H9 (cell line): ENCODE measurements at regions not wholly inside any gene's neighbourhood (a gene's known extent, or its start where the extent isn't known, plus 50 kb on each side); places are given as distances from the start of the nearest gene placed in this dataset.

Experiments used
- DNase-seq: peaks from one replicate; pipeline ENCODE4 v3.0.0-alpha.2; 2017
- H2AFZ ChIP-seq: one replicate; pipeline ENCODE4 v1.6.1; 2013; ENCODE audit warnings: mild to moderate bottlenecking, low read length, control low read depth, moderate library complexity
- H2AK5ac ChIP-seq: 2 replicates; pipeline ENCODE4 v1.6.1; 2013; ENCODE audit warnings: low read length, control low read depth, mixed read lengths; ENCODE audit not compliant: insufficient read length
- H2BK120ac ChIP-seq: one replicate; pipeline ENCODE4 v1.6.1; 2013; ENCODE audit warnings: low read depth, mild to moderate bottlenecking, low read length, control low read depth, inconsistent platforms; ENCODE audit not compliant: poor library complexity, severe bottlenecking
- H2BK12ac ChIP-seq: 2 replicates; pipeline ENCODE4 v1.6.1; 2013; ENCODE audit warnings: low read length, control low read depth, mixed read lengths, low read depth; ENCODE audit not compliant: insufficient read length
- H2BK15ac ChIP-seq: 2 replicates; pipeline ENCODE4 v1.6.1; 2013; ENCODE audit warnings: low read depth, low read length, control low read depth
- H2BK20ac ChIP-seq: one replicate; pipeline ENCODE4 v1.6.1; 2013; ENCODE audit warnings: low read depth, mild to moderate bottlenecking, low read length, control low read depth, inconsistent platforms; ENCODE audit not compliant: poor library complexity, severe bottlenecking
- H2BK5ac ChIP-seq: 2 replicates; pipeline ENCODE4 v1.6.1; 2013; ENCODE audit warnings: low read length, control low read depth, mixed read lengths; ENCODE audit not compliant: insufficient read length
- H3K14ac ChIP-seq: 2 replicates; pipeline ENCODE4 v1.6.1; 2013; ENCODE audit warnings: low read length, control low read depth; ENCODE audit not compliant: insufficient read depth
- H3K18ac ChIP-seq: 2 replicates; pipeline ENCODE4 v1.6.1; 2013; ENCODE audit warnings: low read depth, mild to moderate bottlenecking, mixed read lengths, low read length, control low read depth; ENCODE audit not compliant: insufficient read length
- H3K23ac ChIP-seq: 2 replicates; pipeline ENCODE4 v1.6.1; 2013; ENCODE audit warnings: low read length, control low read depth, mixed read lengths, low read depth; ENCODE audit not compliant: insufficient read length
- H3K23me2 ChIP-seq: 2 replicates; pipeline ENCODE4 v1.6.1; 2013; ENCODE audit warnings: low read depth, mild to moderate bottlenecking, mixed read lengths, low read length, control low read depth; ENCODE audit not compliant: insufficient read length, poor library complexity, severe bottlenecking
- H3K27ac ChIP-seq: 2 replicates; pipeline ENCODE4 v1.5.1; 2013; ENCODE audit warnings: low read length, control low read depth, mixed read lengths, low read depth; ENCODE audit not compliant: insufficient read length
- H3K27me3 ChIP-seq: 2 replicates; pipeline ENCODE4 v1.6.1; 2013; ENCODE audit warnings: low read length, control low read depth, inconsistent platforms; ENCODE audit not compliant: insufficient read depth
- H3K4ac ChIP-seq: 2 replicates; pipeline ENCODE4 v1.6.1; 2013; ENCODE audit warnings: low read depth, mild to moderate bottlenecking, control low read depth, inconsistent platforms, low read length, moderate library complexity
- H3K4me1 ChIP-seq: 2 replicates; pipeline ENCODE4 v1.6.1; 2013; ENCODE audit warnings: low read length, control low read depth, inconsistent platforms; ENCODE audit not compliant: insufficient read depth
- H3K4me2 ChIP-seq: 2 replicates; pipeline ENCODE4 v1.6.1; 2013; ENCODE audit warnings: low read length, control low read depth, mixed read lengths; ENCODE audit not compliant: insufficient read length, insufficient read depth
- H3K56ac ChIP-seq: 2 replicates; pipeline ENCODE4 v1.6.1; 2013; ENCODE audit warnings: low read depth, mild to moderate bottlenecking, mixed read lengths, low read length, control low read depth; ENCODE audit not compliant: insufficient read length
- H3K79me1 ChIP-seq: 2 replicates; pipeline ENCODE4 v1.6.1; 2013; ENCODE audit warnings: low read depth, mild to moderate bottlenecking, moderate library complexity, low read length, control low read depth, inconsistent platforms; ENCODE audit not compliant: insufficient read depth, poor library complexity, severe bottlenecking
- H3K79me2 ChIP-seq: 2 replicates; pipeline ENCODE4 v1.6.1; 2013; ENCODE audit warnings: low read length, control low read depth, inconsistent platforms; ENCODE audit not compliant: insufficient read depth
- H3K9ac ChIP-seq: 2 replicates; pipeline ENCODE4 v1.6.1; 2013; ENCODE audit warnings: low read length, control low read depth, mixed read lengths; ENCODE audit not compliant: insufficient read length; ENCODE audit errors: extremely low read depth
- H3K9me3 ChIP-seq: one replicate; pipeline ENCODE4 v1.6.1; 2013; ENCODE audit warnings: low read depth, low read length, inconsistent platforms; ENCODE audit not compliant: control insufficient read depth
- H3T11ph ChIP-seq: one replicate; pipeline ENCODE4 v1.6.1; 2013; ENCODE audit warnings: mild to moderate bottlenecking, low read length, control low read depth, inconsistent platforms
- H4K20me1 ChIP-seq: one replicate; pipeline ENCODE4 v1.6.1; 2013; ENCODE audit not compliant: control insufficient read depth, insufficient read length, insufficient read depth
- H4K5ac ChIP-seq: 2 replicates; pipeline ENCODE4 v1.6.1; 2013; ENCODE audit warnings: low read depth, mild to moderate bottlenecking, mixed read lengths, low read length, control low read depth; ENCODE audit not compliant: insufficient read length
- H4K8ac ChIP-seq: replicated peaks from 2 replicates; pipeline ENCODE4 v1.6.1; 2013; ENCODE audit warnings: low read length, control low read depth, mixed read lengths, low read depth; ENCODE audit not compliant: insufficient read length
- H4K91ac ChIP-seq: 2 replicates; pipeline ENCODE4 v1.6.1; 2013; ENCODE audit warnings: low read depth, mild to moderate bottlenecking, moderate library complexity, mixed read lengths, low read length, control low read depth; ENCODE audit not compliant: insufficient read length
- H3K27ac Mint-ChIP-seq, 3 experiments: 2 replicates in 2 of 3; 3 replicates in 1 of 3; pipeline ENCODE4 v1.8.0; 2020 to 2021; ENCODE audit warnings: mixed read lengths in 3 of 3, mild to moderate bottlenecking in 1 of 3, moderate library complexity in 1 of 3
- H3K27me3 Mint-ChIP-seq: 2 replicates; pipeline ENCODE4 v1.8.0; 2021; ENCODE audit warnings: low read depth, mild to moderate bottlenecking, moderate library complexity, mixed read lengths
- H3K36me3 Mint-ChIP-seq, 3 experiments: 2 replicates in 2 of 3; 3 replicates in 1 of 3; pipeline ENCODE4 v1.8.0; 2020 to 2021; ENCODE audit warnings: low read depth in 3 of 3, mixed read lengths in 3 of 3; ENCODE audit not compliant: insufficient read depth in 1 of 3
- H3K4me1 Mint-ChIP-seq, 2 experiments: 2 replicates each; pipeline ENCODE4 v1.8.0; 2020; ENCODE audit warnings: mixed read lengths in 2 of 2
- H3K4me3 Mint-ChIP-seq, 2 experiments: 2 replicates in 1 of 2; 3 replicates in 1 of 2; pipeline ENCODE4 v1.8.0; 2020 to 2021; ENCODE audit warnings: mild to moderate bottlenecking in 2 of 2, mixed read lengths in 2 of 2, moderate library complexity in 1 of 2
- H3K9me3 Mint-ChIP-seq, 2 experiments: 2 replicates in 1 of 2; 3 replicates in 1 of 2; pipeline ENCODE4 v1.8.0; 2020; ENCODE audit warnings: mild to moderate bottlenecking in 2 of 2, mixed read lengths in 2 of 2, moderate library complexity in 1 of 2
- WGBS: extraction: QIAGEN DNeasy Blood & Tissue Kit; methylation state at CpG from one replicate; pipeline ENCODE4 v1.1.7; 2013; ENCODE audit warnings: missing lambda C conversion rate, low lambda C conversion rate, mixed read lengths; ENCODE audit not compliant: insufficient read length; ENCODE audit errors: extremely low coverage; 5-methylcytosine and 5-hydroxymethylcytosine counted together
- TF ChIP-seq, protein P1 (sequence below): fragments of 200-600 bp; sonication (generic); conservative IDR thresholded peaks from 3 replicates; pipeline ENCODE4 v1.8.0; 2021; ENCODE audit warnings: antibody characterized with exemption, mild to moderate bottlenecking

GRCh38 chr5:87845734-87846133, 422.9 kb downstream of the TMEM161B start:
- peaks cover 0 to 2% (median 0%) of the 10 kb centered on the region in 3 experiments; a peak in 1 of 7 replicates for H3K36me3 Mint-ChIP-seq
- TF ChIP-seq, protein P1, sequence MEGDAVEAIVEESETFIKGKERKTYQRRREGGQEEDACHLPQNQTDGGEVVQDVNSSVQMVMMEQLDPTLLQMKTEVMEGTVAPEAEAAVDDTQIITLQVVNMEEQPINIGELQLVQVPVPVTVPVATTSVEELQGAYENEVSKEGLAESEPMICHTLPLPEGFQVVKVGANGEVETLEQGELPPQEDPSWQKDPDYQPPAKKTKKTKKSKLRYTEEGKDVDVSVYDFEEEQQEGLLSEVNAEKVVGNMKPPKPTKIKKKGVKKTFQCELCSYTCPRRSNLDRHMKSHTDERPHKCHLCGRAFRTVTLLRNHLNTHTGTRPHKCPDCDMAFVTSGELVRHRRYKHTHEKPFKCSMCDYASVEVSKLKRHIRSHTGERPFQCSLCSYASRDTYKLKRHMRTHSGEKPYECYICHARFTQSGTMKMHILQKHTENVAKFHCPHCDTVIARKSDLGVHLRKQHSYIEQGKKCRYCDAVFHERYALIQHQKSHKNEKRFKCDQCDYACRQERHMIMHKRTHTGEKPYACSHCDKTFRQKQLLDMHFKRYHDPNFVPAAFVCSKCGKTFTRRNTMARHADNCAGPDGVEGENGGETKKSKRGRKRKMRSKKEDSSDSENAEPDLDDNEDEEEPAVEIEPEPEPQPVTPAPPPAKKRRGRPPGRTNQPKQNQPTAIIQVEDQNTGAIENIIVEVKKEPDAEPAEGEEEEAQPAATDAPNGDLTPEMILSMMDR, result no peak
- Histone ChIP-seq H2BK20ac (no peak overlapping the region), H4K91ac (no peak overlapping the region), H3K14ac (no peak overlapping the region), H2BK120ac (no peak overlapping the region), H3K9me3 (no peaks in the 10 kb centered on the region), H2BK5ac (no peak overlapping the region), H3K18ac (no peak overlapping the region), H3K4me2 (no peak overlapping the region), H4K8ac (no peak overlapping the region), H3T11ph (no peak overlapping the region), H3K79me2 (no peaks in the 10 kb centered on the region), H2AFZ (no peak overlapping the region), H2BK12ac (no peak overlapping the region), H3K23ac (no peak overlapping the region), H3K27me3 (no peaks in the 10 kb centered on the region), H2AK5ac (no peak overlapping the region), H3K56ac (no peak overlapping the region), H3K23me2 (no peaks in the 10 kb centered on the region), H4K5ac (no peak overlapping the region), H3K4ac (no peak overlapping the region), H3K4me1 (peaks cover 3% of the 10 kb centered on the region), H3K79me1 (no peaks in the 10 kb centered on the region), H4K20me1 (no peaks in the 10 kb centered on the region), H2BK15ac (no peak overlapping the region), H3K9ac (no peak overlapping the region), H3K27ac (no peak overlapping the region)
- no peak for DNase-seq
- H3K4me1 Mint-ChIP-seq, result peaks cover 13 to 14% of the 10 kb centered on the region in 2 experiments
- no peak overlapping the region for H3K27ac Mint-ChIP-seq
- no CpG with 5 or more reads among the region's 2 CpGs for WGBS
- no peak overlapping the region for H3K4me3 Mint-ChIP-seq
- no peaks in the 10 kb centered on the region; the same call in 1 of the 2 replicates for H3K27me3 Mint-ChIP-seq
- peaks cover 0 to 5% of the 10 kb centered on the region in 2 experiments; a peak in 2 of 5 replicates for H3K9me3 Mint-ChIP-seq
